ENCODE measurements at regions not wholly inside any gene's neighbourhood (a gene's known extent, or its start where the extent isn't known, plus 50 kb on each side); places are given as distances from the start of the nearest gene placed in this dataset.

DNA sequence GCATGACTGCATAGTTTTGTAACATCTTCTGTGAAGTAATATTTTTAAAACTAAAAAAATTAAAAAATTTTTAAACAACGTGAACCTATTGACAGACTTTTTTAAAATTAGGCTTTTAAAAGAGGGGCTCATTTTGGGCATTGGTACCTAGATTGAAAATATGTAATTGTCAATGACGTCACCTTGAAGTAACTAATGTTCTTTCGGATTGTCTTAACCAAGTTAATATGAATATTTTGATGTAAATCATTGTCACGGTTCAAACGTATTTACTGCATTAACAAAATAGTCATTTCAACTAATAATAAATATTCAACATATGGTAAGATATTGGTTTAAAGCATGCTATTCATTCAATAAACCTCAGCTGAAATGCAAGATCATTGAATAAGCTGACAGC lies 719.8 kb downstream of the ANKRD7 start:
- TF ChIP-seq ARNTL (CRISPR knock-in tag; IDR thresholded peaks at IDR 0.05; ENCODE audit: borderline replicate concordance, low read depth) (no peak), ZNF70 (CRISPR knock-in tag; IDR thresholded peaks at IDR 0.05) (no peak), BACH2 (CRISPR knock-in tag; IDR thresholded peaks at IDR 0.05; ENCODE audit: borderline replicate concordance) (no peak), RARB (CRISPR knock-in tag; IDR thresholded peaks at IDR 0.05) (no peak)
- TF ChIP-seq, protein P1, sequence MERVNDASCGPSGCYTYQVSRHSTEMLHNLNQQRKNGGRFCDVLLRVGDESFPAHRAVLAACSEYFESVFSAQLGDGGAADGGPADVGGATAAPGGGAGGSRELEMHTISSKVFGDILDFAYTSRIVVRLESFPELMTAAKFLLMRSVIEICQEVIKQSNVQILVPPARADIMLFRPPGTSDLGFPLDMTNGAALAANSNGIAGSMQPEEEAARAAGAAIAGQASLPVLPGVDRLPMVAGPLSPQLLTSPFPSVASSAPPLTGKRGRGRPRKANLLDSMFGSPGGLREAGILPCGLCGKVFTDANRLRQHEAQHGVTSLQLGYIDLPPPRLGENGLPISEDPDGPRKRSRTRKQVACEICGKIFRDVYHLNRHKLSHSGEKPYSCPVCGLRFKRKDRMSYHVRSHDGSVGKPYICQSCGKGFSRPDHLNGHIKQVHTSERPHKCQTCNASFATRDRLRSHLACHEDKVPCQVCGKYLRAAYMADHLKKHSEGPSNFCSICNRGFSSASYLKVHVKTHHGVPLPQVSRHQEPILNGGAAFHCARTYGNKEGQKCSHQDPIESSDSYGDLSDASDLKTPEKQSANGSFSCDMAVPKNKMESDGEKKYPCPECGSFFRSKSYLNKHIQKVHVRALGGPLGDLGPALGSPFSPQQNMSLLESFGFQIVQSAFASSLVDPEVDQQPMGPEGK (CRISPR knock-in tag; IDR thresholded peaks at IDR 0.05; ENCODE audit: borderline replicate concordance): no peak
- TF ChIP-seq, protein P2, sequence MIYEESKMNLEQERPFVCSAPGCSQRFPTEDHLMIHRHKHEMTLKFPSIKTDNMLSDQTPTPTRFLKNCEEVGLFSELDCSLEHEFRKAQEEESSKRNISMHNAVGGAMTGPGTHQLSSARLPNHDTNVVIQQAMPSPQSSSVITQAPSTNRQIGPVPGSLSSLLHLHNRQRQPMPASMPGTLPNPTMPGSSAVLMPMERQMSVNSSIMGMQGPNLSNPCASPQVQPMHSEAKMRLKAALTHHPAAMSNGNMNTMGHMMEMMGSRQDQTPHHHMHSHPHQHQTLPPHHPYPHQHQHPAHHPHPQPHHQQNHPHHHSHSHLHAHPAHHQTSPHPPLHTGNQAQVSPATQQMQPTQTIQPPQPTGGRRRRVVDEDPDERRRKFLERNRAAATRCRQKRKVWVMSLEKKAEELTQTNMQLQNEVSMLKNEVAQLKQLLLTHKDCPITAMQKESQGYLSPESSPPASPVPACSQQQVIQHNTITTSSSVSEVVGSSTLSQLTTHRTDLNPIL (CRISPR knock-in tag; IDR thresholded peaks at IDR 0.05; ENCODE audit: low read depth): no peak

All from SK-N-SH treated with all-trans-retinoic acid at 6 μM for 48 hours (cell line).